GM23248 (cell line): ENCODE measurements at regions not wholly inside any gene's neighbourhood (a gene's known extent, or its start where the extent isn't known, plus 50 kb on each side); places are given as distances from the start of the nearest gene placed in this dataset.

Experiments
- EZH2 ChIP-seq: fragments of 200-600 bp; sonication (generic); IDR thresholded peaks from 2 replicates; pipeline ENCODE4 v1.6.1; 2018; ENCODE audit warnings: antibody characterized with exemption, mild to moderate bottlenecking; ENCODE audit not compliant: insufficient read depth, poor library complexity, severe bottlenecking
- EZH2phosphoT487 ChIP-seq: fragments of 200-600 bp; sonication (generic); IDR thresholded peaks from 2 replicates; pipeline ENCODE4 v1.6.1; 2018; ENCODE audit warnings: antibody characterized with exemption, moderate library complexity, mild to moderate bottlenecking, low read depth; ENCODE audit not compliant: insufficient read depth

- TF ChIP-seq EZH2 (no peak), EZH2phosphoT487 (no peak)
Measured at GRCh38 chr13:40379196-40379595, 287.2 kb downstream of the FOXO1 start.
